A673 (cell line): ENCODE measurements at regions not wholly inside any gene's neighbourhood (a gene's known extent, or its start where the extent isn't known, plus 50 kb on each side); places are given as distances from the start of the nearest gene placed in this dataset.

Experiments used
- BruUV-seq: library from RNA; stranded (reverse); fragments of 400-500 nt; replicated peaks from 2 replicates; lab custom pipeline; 2021; lab: Mats Ljungman, UMichigan
- CTCF ChIA-PET: fragments of 300-600 bp; sonication (Branson Sonifier 250); formaldehyde crosslinking; loops from one replicate; lab custom pipeline; 2022; ENCODE audit warnings: antibody characterized with exemption; lab: Charles Lee
- POLR2A ChIA-PET: fragments of 300-600 bp; sonication (Branson Sonifier 250); formaldehyde crosslinking; loops from one replicate; lab custom pipeline; 2022; ENCODE audit warnings: antibody characterized with exemption; ENCODE audit not compliant: low non-redundant PET; lab: Charles Lee
- DNase-seq: peaks from one replicate; pipeline ENCODE4 v3.0.0-alpha.2; 2015; ENCODE audit warnings: low spot score
- H3K27ac ChIP-seq: fragments of 200-600 bp; sonication (generic); 2 replicates; pipeline ENCODE4 v1.5.1; 2016; ENCODE audit warnings: mixed run types, low read depth, mild to moderate bottlenecking, mixed read lengths, antibody characterized with exemption, low read length; ENCODE audit not compliant: poor library complexity, severe bottlenecking
- H3K27me3 ChIP-seq: fragments of 200-600 bp; sonication (generic); replicated peaks from 2 replicates; pipeline ENCODE4 v1.6.1; 2017; ENCODE audit warnings: mixed run types, low read depth, mild to moderate bottlenecking, mixed read lengths, antibody characterized with exemption, low read length; ENCODE audit not compliant: insufficient read depth, poor library complexity
- H3K36me3 ChIP-seq: fragments of 200-600 bp; sonication (generic); 2 replicates; pipeline ENCODE4 v1.6.1; 2016; ENCODE audit warnings: mixed run types, mild to moderate bottlenecking, mixed read lengths, antibody characterized with exemption, low read length; ENCODE audit not compliant: insufficient read depth, poor library complexity, severe bottlenecking
- H3K4me1 ChIP-seq: fragments of 200-600 bp; sonication (generic); 2 replicates; pipeline ENCODE4 v1.6.1; 2017; ENCODE audit warnings: mixed run types, mild to moderate bottlenecking, mixed read lengths, antibody characterized with exemption, low read length; ENCODE audit not compliant: insufficient read depth, poor library complexity, severe bottlenecking
- H3K4me3 ChIP-seq: fragments of 200-600 bp; sonication (generic); 2 replicates; pipeline ENCODE4 v1.5.1; 2016; ENCODE audit warnings: low read depth, mixed run types, mild to moderate bottlenecking, mixed read lengths, low read length; ENCODE audit not compliant: poor library complexity, severe bottlenecking
- H3K9me3 ChIP-seq: fragments of 200-600 bp; sonication (generic); 2 replicates; pipeline ENCODE4 v1.6.1; 2016; ENCODE audit warnings: mixed run types, low read depth, mild to moderate bottlenecking, mixed read lengths, antibody characterized with exemption, low read length; ENCODE audit not compliant: poor library complexity, severe bottlenecking
- CTCF ChIP-seq: fragments of 300-800, 200-600 bp; sonication (generic); conservative IDR thresholded peaks from 2 replicates; pipeline ENCODE4 v1.5.1; 2017; ENCODE audit warnings: low read depth, mild to moderate bottlenecking, antibody characterized with exemption, low read length, moderate library complexity, mixed read lengths
- EZH2 ChIP-seq: fragments of 200-600 bp; sonication (generic); IDR thresholded peaks from 2 replicates; pipeline ENCODE4 v1.6.1; 2017; ENCODE audit warnings: borderline replicate concordance, low read depth, mild to moderate bottlenecking, mixed read lengths, antibody characterized with exemption, low read length; ENCODE audit not compliant: poor library complexity, severe bottlenecking
- intact Hi-C: fragments of 100-400 bp; cut with micrococcal nuclease; formaldehyde crosslinking; loops from one replicate; pipeline ENCODE4 v1.10.0; 2022; ENCODE audit not compliant: unreplicated experiment

GRCh38 chr7:51968461-51968860 is 651.9 kb upstream of the COBL start:
- Histone ChIP-seq H3K27me3 (no peaks in the 10 kb centered on the region), H3K4me3 (no peak overlapping the region), H3K4me1 (no peaks in the 10 kb centered on the region), H3K36me3 (no peaks in the 10 kb centered on the region), H3K27ac (no peak overlapping the region), H3K9me3 (peaks cover 34% of the 10 kb centered on the region)
- no TSS peak for BruUV-seq
- DNase-seq, result no peak
- ChIA-PET POLR2A (no interaction called here), CTCF (no interaction called here)
- TF ChIP-seq EZH2 (no peak), CTCF (no peak)
- intact Hi-C loops, result no loop called here

GRCh38 chr7:51965454-51965853 is 648.8 kb upstream of the COBL start:
- CTCF ChIA-PET, result no interaction called here
- TF ChIP-seq EZH2 (no peak), CTCF (no peak)
- BruUV-seq, result no TSS peak
- Histone ChIP-seq H3K4me3 (no peak overlapping the region), H3K36me3 (no peaks in the 10 kb centered on the region), H3K9me3 (peaks cover 33% of the 10 kb centered on the region), H3K27me3 (no peaks in the 10 kb centered on the region), H3K27ac (no peak overlapping the region), H3K4me1 (no peaks in the 10 kb centered on the region)
- POLR2A ChIA-PET, result no interaction called here
- no peak for DNase-seq
- intact Hi-C loops, result no loop called here

GRCh38 chr7:51961804-51962203 is 645.2 kb upstream of the COBL start:
- no TSS peak for BruUV-seq
- H3K27me3 ChIP-seq, result no peaks in the 10 kb centered on the region
- intact Hi-C loops, result no loop called here
- ChIA-PET CTCF (no interaction called here), POLR2A (no interaction called here)
- DNase-seq, result no peak
- no peaks in the 10 kb centered on the region for H3K36me3 ChIP-seq
- TF ChIP-seq CTCF (no peak), EZH2 (no peak)
- no peak overlapping the region for H3K4me3 ChIP-seq
- H3K4me1 ChIP-seq, result no peaks in the 10 kb centered on the region
- peaks cover 49% of the 10 kb centered on the region for H3K9me3 ChIP-seq
- no peak overlapping the region for H3K27ac ChIP-seq
